ENCODE measurements at regions not wholly inside any gene's neighbourhood (a gene's known extent, or its start where the extent isn't known, plus 50 kb on each side); places are given as distances from the start of the nearest gene placed in this dataset.

- TF ChIP-seq GATA3 (IDR thresholded peaks at IDR 0.05; ENCODE audit: low read depth, low read length) (no peak), GATA2 (IDR thresholded peaks at IDR 0.05; ENCODE audit: low read depth, low read length) (no peak)
Observed at GRCh38 chr20:6311097-6311496, 188.3 kb upstream of the FERMT1 start.

Data from SH-SY5Y (cell line).